HG03460 (cell line): ENCODE measurements at regions not wholly inside any gene's neighbourhood (a gene's known extent, or its start where the extent isn't known, plus 50 kb on each side); places are given as distances from the start of the nearest gene placed in this dataset.
"Not testable (repeated sequence)": the region's sequence is repeated elsewhere in the genome, so short reads cannot be mapped to it uniquely, and the experiment has no call there.

Source experiments
- ATAC-seq: cut with Tn5 transposase; IDR thresholded peaks from one replicate; pipeline ENCODE4 v1.9.1; 2021; ENCODE audit not compliant: unreplicated experiment

DNA sequence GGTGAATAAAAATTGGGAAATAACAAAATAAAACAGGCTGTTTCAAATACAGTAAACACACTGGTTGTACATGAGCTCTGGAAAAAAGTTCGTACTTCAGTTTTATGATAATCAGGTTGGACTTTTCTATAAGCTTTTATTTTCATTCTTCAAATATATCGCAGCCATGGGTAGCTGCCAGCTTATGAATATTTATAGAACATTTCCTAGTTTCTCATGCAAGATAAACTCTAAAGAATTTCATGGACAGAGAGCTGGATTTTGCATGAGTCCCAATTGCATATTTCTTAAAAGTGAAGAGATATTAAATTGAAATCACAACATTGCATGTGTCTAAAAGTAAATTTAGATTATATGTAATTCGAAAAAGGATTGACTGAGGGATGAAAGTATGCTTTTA, 827.6 kb downstream of the SLC6A15 start:
- no peak for ATAC-seq

- no peak for ATAC-seq
Observed at GRCh38 chr12:84079626-84080025, 833.0 kb downstream of the SLC6A15 start.

- no peak for ATAC-seq
Observed at GRCh38 chr12:84077679-84078078, 834.9 kb downstream of the SLC6A15 start.

DNA sequence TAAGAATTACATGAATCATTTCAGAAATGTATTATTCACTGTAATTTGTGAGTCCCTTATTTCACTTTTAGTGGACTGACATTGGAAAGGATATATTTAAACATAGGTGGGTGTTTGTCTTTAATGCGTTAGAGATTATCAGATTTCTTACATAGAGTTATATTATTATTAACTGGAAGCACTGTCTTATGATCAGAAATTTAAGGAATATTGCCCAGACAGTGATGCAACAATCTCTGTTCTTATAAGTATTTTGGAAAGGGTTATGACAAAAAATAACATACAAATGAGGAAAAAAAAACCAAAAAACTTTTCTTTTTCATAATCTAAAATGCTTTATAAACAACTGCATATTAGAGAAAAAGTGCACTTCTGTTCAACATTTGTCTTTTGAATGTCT, 836.6 kb downstream of the SLC6A15 start:
- ATAC-seq = no peak

DNA sequence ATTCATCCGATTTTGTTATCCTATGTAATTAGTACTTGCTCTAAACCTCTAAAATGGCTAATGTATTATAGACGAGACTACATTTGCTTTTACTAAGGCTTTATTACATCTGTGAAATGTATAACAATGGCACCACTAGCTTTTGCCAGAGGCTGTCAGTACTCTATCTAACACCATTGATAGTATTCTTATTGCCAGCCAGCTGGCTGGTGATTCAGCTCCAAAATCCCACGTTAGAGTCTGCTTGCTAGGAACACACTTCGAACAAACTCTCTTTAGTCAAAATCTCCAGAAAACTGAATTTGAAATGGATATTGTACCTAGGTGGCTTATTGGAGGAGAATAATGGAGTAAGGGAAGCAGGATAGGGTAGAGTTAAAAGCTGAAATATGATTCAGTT, 839.2 kb downstream of the SLC6A15 start:
- no peak for ATAC-seq

- no peak for ATAC-seq
Observed at GRCh38 chr12:84072961-84073360, 839.6 kb downstream of the SLC6A15 start.

DNA sequence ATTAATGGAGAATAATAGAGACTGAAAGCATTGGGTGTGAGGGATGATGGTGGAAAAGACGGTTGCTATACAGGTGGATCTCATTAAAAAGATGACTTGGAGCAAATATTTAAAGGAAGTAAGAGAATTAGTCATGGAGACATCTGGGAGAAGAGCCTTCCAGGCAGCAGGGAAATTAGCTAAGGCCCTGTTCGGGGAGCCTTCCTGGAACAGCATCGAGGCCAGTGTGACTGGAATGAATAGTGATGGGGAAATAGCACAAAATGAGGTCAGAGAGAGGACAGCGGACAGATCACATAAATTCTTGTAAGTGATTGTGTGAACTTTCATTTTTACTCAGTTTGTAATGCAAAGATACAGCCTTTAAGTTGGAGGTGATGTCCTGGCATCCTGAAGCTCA, 842.3 kb downstream of the SLC6A15 start:
- no peak for ATAC-seq

DNA sequence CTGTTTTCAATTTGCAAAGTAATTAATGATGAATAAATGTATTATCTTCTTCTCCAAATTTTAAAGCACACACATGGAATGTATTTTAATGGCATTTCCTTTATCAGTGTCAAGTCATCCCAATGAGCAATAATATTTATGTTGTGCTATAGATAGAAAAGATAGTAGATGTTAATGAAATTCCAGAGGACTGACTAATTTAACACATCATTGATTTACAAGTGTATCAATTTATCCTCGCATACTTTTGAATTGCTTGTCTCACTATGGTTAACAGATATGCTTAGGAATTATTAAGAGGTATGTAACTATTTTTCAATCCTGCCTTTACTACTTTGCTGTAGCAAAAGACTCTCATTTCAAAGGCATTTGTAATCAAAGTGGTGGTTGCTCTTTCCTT, 842.9 kb downstream of the SLC6A15 start:
- no peak for ATAC-seq

DNA sequence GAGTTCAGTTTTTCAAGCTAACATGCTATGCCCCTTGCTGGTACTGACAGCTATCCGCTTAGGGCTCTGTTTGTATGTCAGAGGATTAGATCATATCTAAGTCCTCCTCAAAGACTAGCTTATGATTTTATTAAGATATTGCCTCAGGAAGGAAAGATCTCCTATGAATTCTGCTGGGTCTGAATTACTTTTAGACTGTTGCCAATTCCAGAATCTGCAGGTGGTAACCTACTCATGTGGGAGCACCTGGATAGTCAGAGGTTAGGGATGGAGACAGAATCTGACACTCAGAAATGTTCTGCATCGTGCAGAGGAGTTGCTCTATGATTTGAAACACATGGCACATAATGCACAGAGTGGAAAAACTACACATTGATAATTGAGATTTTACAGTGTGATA, 843.4 kb downstream of the SLC6A15 start:
- no peak for ATAC-seq

DNA sequence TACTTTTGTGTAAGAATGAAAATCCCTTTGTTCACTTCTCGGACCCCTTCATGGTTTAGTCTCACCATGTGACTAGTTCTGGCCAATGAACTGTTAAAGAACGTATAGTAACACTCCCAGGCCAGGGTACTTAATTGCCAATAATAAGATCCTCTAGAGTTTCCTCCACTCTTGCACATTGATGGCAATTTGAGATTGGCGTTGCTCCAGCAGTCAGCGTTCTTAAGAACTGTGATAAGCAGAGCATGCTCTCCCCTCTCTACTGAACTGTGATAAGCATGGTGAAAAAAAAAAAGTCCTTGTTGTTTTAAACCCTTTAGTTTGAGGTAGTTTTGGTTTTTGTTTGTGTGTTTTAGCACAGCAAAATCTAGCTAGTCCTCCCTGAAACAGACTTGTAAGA, 854.5 kb downstream of the SLC6A15 start:
- ATAC-seq = no peak

GRCh38 chr12:84054811-84055210, 857.8 kb downstream of the SLC6A15 start:
- no peak for ATAC-seq

- ATAC-seq = no peak
Observed at GRCh38 chr12:84047881-84048280, 864.7 kb downstream of the SLC6A15 start.

DNA sequence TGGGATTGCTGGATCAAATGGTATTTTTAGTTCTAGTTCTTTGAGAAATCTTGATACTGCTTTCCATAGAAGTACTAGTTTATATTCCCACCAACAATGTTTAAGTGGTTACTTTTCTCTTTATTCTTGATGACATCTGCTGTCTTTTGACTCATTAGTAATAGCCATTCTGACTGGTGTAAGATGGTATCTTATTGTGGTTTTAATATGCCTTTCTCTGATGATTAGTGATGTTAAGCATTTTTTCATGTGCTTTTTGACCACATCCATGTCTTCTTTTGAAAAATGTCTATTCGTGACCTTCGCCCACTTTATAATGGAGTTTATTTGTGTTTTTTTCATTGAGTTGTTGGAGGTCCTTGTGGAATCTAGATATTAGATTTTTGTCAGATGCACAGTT, 865.7 kb downstream of the SLC6A15 start:
- ATAC-seq = no peak

DNA sequence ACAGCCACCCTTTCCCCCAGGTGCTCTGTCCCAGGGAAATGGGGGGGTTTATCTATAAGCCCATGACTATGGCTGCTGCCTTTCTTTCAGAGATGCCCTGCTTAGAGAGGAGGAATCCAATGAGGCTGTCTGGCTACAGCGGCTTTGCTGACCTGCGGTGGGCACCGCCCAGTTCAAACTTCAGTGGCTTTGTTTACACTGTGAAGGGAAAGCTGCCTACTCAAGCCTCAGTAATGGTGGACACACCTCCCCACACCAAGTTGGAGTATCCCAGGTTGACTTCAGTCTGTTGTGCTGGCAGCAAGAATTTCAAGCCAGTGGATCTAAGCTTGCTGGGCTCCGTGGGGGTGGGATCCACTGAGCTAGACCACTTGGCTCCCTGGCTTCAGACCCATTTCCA, 869.2 kb downstream of the SLC6A15 start:
- no peak for ATAC-seq

GRCh38 chr12:84038242-84038641, 874.4 kb downstream of the SLC6A15 start:
- no peak for ATAC-seq

DNA sequence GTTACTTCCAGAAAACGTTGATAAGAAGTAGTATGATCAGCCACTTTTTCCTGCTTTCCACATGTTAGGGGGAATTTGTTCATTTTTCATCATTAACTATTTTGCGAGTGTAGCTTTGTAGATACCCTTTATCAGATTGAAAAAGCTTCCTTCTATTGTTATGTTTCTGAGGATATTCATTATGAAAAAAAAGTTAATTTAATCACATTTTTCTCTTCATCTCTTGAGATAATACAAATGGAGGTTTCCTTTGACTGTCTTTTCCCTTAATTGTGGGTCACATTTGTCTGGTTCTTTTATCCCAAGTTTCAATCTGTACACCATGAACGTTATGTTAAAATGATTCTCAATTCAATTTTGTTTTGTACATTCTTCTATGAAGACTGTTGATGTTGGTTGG, 875.7 kb downstream of the SLC6A15 start:
- no peak for ATAC-seq

DNA sequence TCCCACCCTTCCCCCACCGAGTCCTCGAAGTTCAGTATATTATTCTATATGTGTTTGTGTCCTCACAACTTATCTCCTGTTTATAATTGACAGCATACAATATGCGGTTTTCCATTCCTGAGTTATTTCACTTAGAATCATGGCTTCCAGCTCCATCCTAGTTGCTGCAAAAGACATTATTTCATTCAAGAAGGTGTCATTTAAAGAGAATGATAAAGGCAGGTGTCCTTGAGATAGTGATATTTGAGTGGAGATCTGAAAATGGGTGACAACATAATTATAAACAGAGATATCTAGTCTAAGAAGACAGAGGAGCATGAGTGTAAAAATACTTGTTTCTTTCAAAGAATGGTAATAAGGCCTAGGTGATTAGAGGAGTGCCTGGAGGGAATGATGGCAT, 876.8 kb downstream of the SLC6A15 start:
- ATAC-seq = no peak

DNA sequence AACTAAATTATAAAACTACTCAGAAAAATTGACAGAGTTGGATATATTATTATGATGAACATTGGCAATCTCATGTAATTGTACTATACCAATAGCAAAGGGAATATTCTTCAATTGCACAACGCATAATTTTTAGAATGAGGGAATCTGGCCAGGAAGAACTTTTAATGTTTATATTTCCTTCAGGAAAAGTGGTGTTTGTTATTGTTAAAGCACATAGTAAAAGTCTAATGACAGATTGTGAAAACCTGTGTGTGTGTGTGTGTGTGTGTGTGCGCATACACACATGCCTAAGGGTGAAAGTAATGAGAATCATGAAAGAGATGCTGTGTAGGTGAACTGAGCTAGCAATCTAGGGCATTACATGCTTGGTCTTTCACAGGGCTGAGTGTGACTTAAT, 877.7 kb downstream of the SLC6A15 start:
- no peak for ATAC-seq

- ATAC-seq = no peak
Observed at GRCh38 chr12:84033162-84033561, 879.4 kb downstream of the SLC6A15 start.

DNA sequence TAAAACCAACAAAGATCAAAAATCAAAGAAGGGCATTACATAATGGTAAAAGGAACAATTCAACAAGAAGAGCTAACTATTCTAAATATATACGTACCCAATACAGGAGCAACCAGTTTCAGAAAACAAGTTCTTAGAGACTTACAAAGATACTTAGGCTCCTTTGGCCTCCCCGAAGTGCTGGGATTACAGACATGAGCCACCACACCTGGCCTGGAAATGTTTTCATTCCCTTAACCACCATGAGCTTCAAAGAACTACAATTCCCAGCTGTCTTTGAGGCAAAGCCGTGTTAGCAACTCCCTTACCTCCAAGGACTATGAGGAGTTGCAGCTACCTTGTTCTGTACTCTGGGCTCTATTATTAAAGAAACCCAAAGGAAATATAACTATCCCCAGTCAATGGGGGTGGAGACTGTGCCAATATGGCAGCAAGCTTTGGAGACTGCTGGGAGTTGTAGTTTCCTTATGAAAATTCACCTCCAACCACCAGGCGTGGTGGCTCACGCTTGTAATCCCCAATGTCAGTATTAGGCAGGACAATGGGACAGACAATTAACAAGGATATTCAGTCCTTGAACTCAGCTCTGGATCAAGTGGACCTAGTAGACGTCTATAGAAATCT, 893.9 kb downstream of the SLC6A15 start:
- not testable (repeated sequence) for ATAC-seq

- ATAC-seq = no peak
Observed at GRCh38 chr12:84016956-84017355, 895.6 kb downstream of the SLC6A15 start.

- no peak for ATAC-seq
Observed at GRCh38 chr12:83997423-83997822, 915.2 kb downstream of the SLC6A15 start.

- no peak for ATAC-seq
Observed at GRCh38 chr12:83996671-83997070, 915.9 kb downstream of the SLC6A15 start.

DNA sequence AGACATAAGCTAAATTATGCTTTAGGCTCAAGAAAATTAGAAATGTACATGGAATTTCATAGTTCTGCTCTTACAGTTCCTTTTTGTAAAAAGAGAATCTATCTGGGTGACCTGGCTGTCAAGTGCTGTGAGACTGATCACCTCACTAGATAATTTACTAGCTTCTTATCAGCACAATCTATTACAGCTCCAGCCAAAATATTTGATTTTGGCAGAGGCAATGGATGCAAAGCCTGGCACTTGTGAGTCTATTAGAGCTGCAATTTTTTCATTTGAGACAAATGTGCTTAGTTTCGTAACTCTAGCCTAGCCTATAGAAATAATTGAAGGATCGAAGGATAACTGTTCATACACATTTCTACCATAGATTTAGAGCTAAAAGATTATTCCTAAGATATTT, 927.5 kb downstream of the SLC6A15 start:
- ATAC-seq = no peak
